SK-N-SH treated with all-trans-retinoic acid at 6 μM for 48 hours (cell line): ENCODE measurements at regions not wholly inside any gene's neighbourhood (a gene's known extent, or its start where the extent isn't known, plus 50 kb on each side); places are given as distances from the start of the nearest gene placed in this dataset.

Experiments used
- ATAC-seq: fragments of 200-7000 bp; cut with Tn5 transposase; 3 replicates; pipeline ENCODE4 v1.9.1; 2020; ENCODE audit warnings: mild to moderate bottlenecking, moderate library complexity
- ARNTL ChIP-seq: fragments of 450-650 bp; formaldehyde crosslinking; IDR thresholded peaks from 2 replicates; pipeline ENCODE4 v1.5.0; 2020; ENCODE audit warnings: low read depth, mild to moderate bottlenecking, moderate library complexity, borderline replicate concordance
- BACH2 ChIP-seq: fragments of 250-450 bp; sonication (Bioruptor Pico); IDR thresholded peaks from 2 replicates; pipeline ENCODE4 v1.9.0; 2021; ENCODE audit warnings: mild to moderate bottlenecking, borderline replicate concordance
- CSDC2 ChIP-seq: fragments of 250-450 bp; sonication (Bioruptor Pico); IDR thresholded peaks from 2 replicates; pipeline ENCODE4 v1.5.0; 2020; ENCODE audit warnings: mild to moderate bottlenecking, moderate library complexity
- ESRRG ChIP-seq: fragments of 250-450 bp; sonication (Bioruptor Pico); IDR thresholded peaks from 2 replicates; pipeline ENCODE4 v1.6.1; 2021; ENCODE audit warnings: mild to moderate bottlenecking
- ISL1 ChIP-seq: fragments of 250-450 bp; sonication (Bioruptor Pico); IDR thresholded peaks from 2 replicates; pipeline ENCODE4 v2.1.2; 2022; ENCODE audit warnings: mild to moderate bottlenecking, moderate library complexity
- OSR1 ChIP-seq: fragments of 250-450 bp; sonication (Bioruptor Pico); IDR thresholded peaks from 2 replicates; pipeline ENCODE4 v1.8.0; 2022; ENCODE audit warnings: moderate library complexity, mild to moderate bottlenecking, inconsistent platforms
- POU6F1 ChIP-seq: fragments of 250-450 bp; sonication (Bioruptor Pico); IDR thresholded peaks from 2 replicates; pipeline ENCODE4 v1.8.0; 2021; ENCODE audit warnings: low read depth, mild to moderate bottlenecking, moderate library complexity, borderline replicate concordance
- SNAI2 ChIP-seq: fragments of 250-450 bp; sonication (Bioruptor Pico); IDR thresholded peaks from 2 replicates; pipeline ENCODE4 v1.5.0; 2020; ENCODE audit warnings: mild to moderate bottlenecking, moderate library complexity
- TCF4 ChIP-seq: fragments of 250-450 bp; sonication (Bioruptor Pico); IDR thresholded peaks from 2 replicates; pipeline ENCODE4 v1.8.0; 2021; ENCODE audit warnings: mild to moderate bottlenecking, moderate library complexity, borderline replicate concordance
- TOX ChIP-seq: fragments of 250-450 bp; sonication (Bioruptor Pico); IDR thresholded peaks from 2 replicates; pipeline ENCODE4 v1.8.0; 2021; ENCODE audit warnings: mild to moderate bottlenecking, moderate library complexity, borderline replicate concordance
- TSHZ2 ChIP-seq: fragments of 250-450 bp; sonication (Bioruptor Pico); IDR thresholded peaks from 2 replicates; pipeline ENCODE4 v1.5.0; 2020; ENCODE audit warnings: mild to moderate bottlenecking, moderate library complexity
- ZC3H10 ChIP-seq: fragments of 250-450 bp; sonication (Bioruptor Pico); IDR thresholded peaks from 2 replicates; pipeline ENCODE4 v1.5.1; 2021; ENCODE audit warnings: mild to moderate bottlenecking, moderate library complexity
- ZFP3 ChIP-seq: fragments of 250-450 bp; sonication (Bioruptor Pico); IDR thresholded peaks from 2 replicates; pipeline ENCODE4 v1.5.0; 2020; ENCODE audit warnings: mild to moderate bottlenecking, moderate library complexity
- ZFP30 ChIP-seq: fragments of 450-650 bp; formaldehyde crosslinking; IDR thresholded peaks from 2 replicates; pipeline ENCODE4 v1.5.0; 2022; ENCODE audit warnings: mild to moderate bottlenecking, moderate library complexity
- ZNF565 ChIP-seq: fragments of 450-650 bp; formaldehyde crosslinking; conservative IDR thresholded peaks from 2 replicates; pipeline ENCODE4 v1.5.0; 2020; ENCODE audit warnings: low read depth, mild to moderate bottlenecking, moderate library complexity
- ZNF8 ChIP-seq: fragments of 450-650 bp; formaldehyde crosslinking; IDR thresholded peaks from 2 replicates; pipeline ENCODE4 v1.5.0; 2020; ENCODE audit warnings: mild to moderate bottlenecking, moderate library complexity
- TF ChIP-seq, protein P1 (sequence below): fragments of 250-450 bp; sonication (Bioruptor Pico); IDR thresholded peaks from 2 replicates; pipeline ENCODE4 v1.5.1; 2021; ENCODE audit warnings: mild to moderate bottlenecking, moderate library complexity

- TF ChIP-seq POU6F1 (CRISPR knock-in tag): no peak
- no peak for TF ChIP-seq TCF4 (CRISPR knock-in tag)
- TF ChIP-seq ZC3H10 (CRISPR knock-in tag): no peak
- no peak for TF ChIP-seq SNAI2 (CRISPR knock-in tag)
- no peak for TF ChIP-seq TOX (CRISPR knock-in tag)
- no peak for TF ChIP-seq ZFP3 (CRISPR knock-in tag)
- no peak for TF ChIP-seq ISL1
- TF ChIP-seq BACH2 (CRISPR knock-in tag): no peak
- TF ChIP-seq, protein P1, sequence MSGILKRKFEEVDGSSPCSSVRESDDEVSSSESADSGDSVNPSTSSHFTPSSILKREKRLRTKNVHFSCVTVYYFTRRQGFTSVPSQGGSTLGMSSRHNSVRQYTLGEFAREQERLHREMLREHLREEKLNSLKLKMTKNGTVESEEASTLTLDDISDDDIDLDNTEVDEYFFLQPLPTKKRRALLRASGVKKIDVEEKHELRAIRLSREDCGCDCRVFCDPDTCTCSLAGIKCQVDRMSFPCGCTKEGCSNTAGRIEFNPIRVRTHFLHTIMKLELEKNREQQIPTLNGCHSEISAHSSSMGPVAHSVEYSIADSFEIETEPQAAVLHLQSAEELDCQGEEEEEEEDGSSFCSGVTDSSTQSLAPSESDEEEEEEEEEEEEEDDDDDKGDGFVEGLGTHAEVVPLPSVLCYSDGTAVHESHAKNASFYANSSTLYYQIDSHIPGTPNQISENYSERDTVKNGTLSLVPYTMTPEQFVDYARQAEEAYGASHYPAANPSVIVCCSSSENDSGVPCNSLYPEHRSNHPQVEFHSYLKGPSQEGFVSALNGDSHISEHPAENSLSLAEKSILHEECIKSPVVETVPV (CRISPR knock-in tag): no peak
- no peak for ATAC-seq
These were observed 326.9 kb downstream of the MEIS1 start for GRCh38 chr2:66761826-66762225.

- TF ChIP-seq ZNF8 (CRISPR knock-in tag): no peak
- no peak for ATAC-seq
These were observed 327.8 kb downstream of the MEIS1 start for GRCh38 chr2:66762761-66763160.

DNA sequence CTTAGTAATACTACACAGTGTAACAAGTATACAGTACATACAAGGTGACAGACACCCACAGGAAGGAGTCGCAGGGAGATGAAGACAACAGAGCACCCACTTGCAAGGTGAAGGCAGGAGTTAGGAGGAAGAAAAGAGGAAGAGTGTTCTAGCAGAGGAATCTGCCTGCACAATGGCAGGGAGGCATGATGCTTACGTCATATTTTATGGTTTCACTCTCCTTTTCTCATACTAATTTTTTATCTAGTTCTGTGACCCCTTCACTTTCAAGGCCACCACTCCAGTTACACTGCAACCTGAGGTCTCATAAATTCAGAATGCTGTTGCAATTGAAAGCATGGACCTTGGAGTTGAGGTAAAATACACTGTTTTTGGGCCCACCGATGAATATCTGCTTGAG, 331.7 kb downstream of the MEIS1 start:
- TF ChIP-seq TSHZ2 (CRISPR knock-in tag) (no peak), TOX (CRISPR knock-in tag) (no peak), OSR1 (CRISPR knock-in tag) (no peak), ESRRG (CRISPR knock-in tag) (no peak), ZFP3 (CRISPR knock-in tag) (no peak)
- TF ChIP-seq, protein P1 (CRISPR knock-in tag): no peak
- ATAC-seq: no peak

- no peak for ATAC-seq
- TF ChIP-seq POU6F1 (CRISPR knock-in tag) (no peak), SNAI2 (CRISPR knock-in tag) (no peak), ZFP30 (CRISPR knock-in tag) (no peak), ZNF565 (CRISPR knock-in tag) (no peak), OSR1 (CRISPR knock-in tag) (no peak), BACH2 (CRISPR knock-in tag) (no peak), CSDC2 (no peak), ZC3H10 (CRISPR knock-in tag) (no peak), ARNTL (no peak)
- TF ChIP-seq, protein P1 (CRISPR knock-in tag): no peak
- TF ChIP-seq, all 23 proteins: peak for 0
These were observed 336.5 kb downstream of the MEIS1 start for GRCh38 chr2:66771359-66771976.
